SW 1271 (cell line): ENCODE measurements at regions not wholly inside any gene's neighbourhood (a gene's known extent, or its start where the extent isn't known, plus 50 kb on each side); places are given as distances from the start of the nearest gene placed in this dataset.
"Not testable (repeated sequence)": the region's sequence is repeated elsewhere in the genome, so short reads cannot be mapped to it uniquely, and the experiment has no call there.

Source experiments
- DNase-seq, 2 experiments: peaks; one replicate each; lab custom pipeline; 2025; lab: John Stamatoyannopoulos, UW

GRCh38 chr4:164596318-164596878 lies 157.5 kb upstream of the SMIM31 start:
- no peak for DNase-seq

- DNase-seq: no peak
These were observed 157.0 kb upstream of the SMIM31 start for GRCh38 chr4:164596927-164597326.

GRCh38 chr4:164601653-164602052 lies 152.3 kb upstream of the SMIM31 start:
- DNase-seq: no peak

- DNase-seq: not testable (repeated sequence)
These were observed 148.1 kb upstream of the SMIM31 start for GRCh38 chr4:164605791-164606190.

- DNase-seq: no peak
These were observed 147.5 kb upstream of the SMIM31 start for GRCh38 chr4:164606478-164606877.

GRCh38 chr4:164613256-164613655 lies 140.7 kb upstream of the SMIM31 start:
- DNase-seq: no peak

GRCh38 chr4:164613792-164614191 lies 140.1 kb upstream of the SMIM31 start:
- DNase-seq: no peak

GRCh38 chr4:164614329-164614728 lies 139.6 kb upstream of the SMIM31 start:
- DNase-seq: no peak

GRCh38 chr4:164614999-164615398 lies 138.9 kb upstream of the SMIM31 start:
- DNase-seq: no peak

- DNase-seq: no peak
These were observed 138.0 kb upstream of the SMIM31 start for GRCh38 chr4:164615964-164616363.

- no peak for DNase-seq
These were observed 137.0 kb upstream of the SMIM31 start for GRCh38 chr4:164616961-164617360.

GRCh38 chr4:164617426-164617825 lies 136.5 kb upstream of the SMIM31 start:
- no peak for DNase-seq

- no peak for DNase-seq
These were observed 136.0 kb upstream of the SMIM31 start for GRCh38 chr4:164617911-164618310.

GRCh38 chr4:164621886-164622521 lies 131.9 kb upstream of the SMIM31 start:
- DNase-seq: no peak

GRCh38 chr4:164623099-164623498 lies 130.8 kb upstream of the SMIM31 start:
- no peak for DNase-seq

- no peak for DNase-seq
These were observed 114.9 kb upstream of the SMIM31 start for GRCh38 chr4:164639001-164639400.

- DNase-seq: no peak
These were observed 105.6 kb upstream of the SMIM31 start for GRCh38 chr4:164648151-164648848.

GRCh38 chr4:164648849-164649212 lies 105.1 kb upstream of the SMIM31 start:
- DNase-seq: no peak

GRCh38 chr4:164659765-164660164 lies 94.2 kb upstream of the SMIM31 start:
- DNase-seq: no peak

GRCh38 chr4:164676152-164676551 lies 77.8 kb upstream of the SMIM31 start:
- not testable (repeated sequence) for DNase-seq

- no peak for DNase-seq
These were observed 70.9 kb upstream of the SMIM31 start for GRCh38 chr4:164683040-164683439.

- DNase-seq: no peak
These were observed 58.3 kb upstream of the SMIM31 start for GRCh38 chr4:164695650-164696049.

- DNase-seq: no peak
These were observed 53.5 kb upstream of the SMIM31 start for GRCh38 chr4:164700471-164700870.

GRCh38 chr4:164701665-164702064 lies 52.3 kb upstream of the SMIM31 start:
- no peak for DNase-seq
